Testis (tissue), 2 donors: ENCODE measurements at regions not wholly inside any gene's neighbourhood (a gene's known extent, or its start where the extent isn't known, plus 50 kb on each side); places are given as distances from the start of the nearest gene placed in this dataset.
"Not testable (repeated sequence)": the region's sequence is repeated elsewhere in the genome, so short reads cannot be mapped to it uniquely, and the experiment has no call there.

ENCODE experiments used
- DNase-seq: peaks from one replicate; pipeline ENCODE4 v3.0.0-alpha.2; 2019
- H3K27ac ChIP-seq, 2 donors: fragments of 200-600 bp; sonication (generic); one replicate each; pipeline ENCODE4 v1.5.1; 2019
- H3K27me3 ChIP-seq: fragments of 200-600 bp; sonication (generic); one replicate; pipeline ENCODE4 v1.5.1; 2019
- H3K36me3 ChIP-seq: fragments of 200-600 bp; sonication (generic); one replicate; pipeline ENCODE4 v1.5.1; 2017; ENCODE audit warnings: low read depth; ENCODE audit errors: missing control alignments
- H3K4me1 ChIP-seq: fragments of 200-600 bp; sonication (generic); one replicate; pipeline ENCODE4 v1.5.1; 2019
- H3K4me3 ChIP-seq, 2 donors: fragments of 200-600 bp; sonication (generic); one replicate each; pipeline ENCODE4 v1.5.1; 2017 to 2019
- H3K9me3 ChIP-seq: fragments of 200-600 bp; sonication (generic); one replicate; pipeline ENCODE4 v1.5.1; 2017
- POLR2A ChIP-seq: fragments of 450-650 bp; IDR thresholded peaks from one replicate; pipeline ENCODE4 v1.6.1; 2017; ENCODE audit warnings: antibody characterized with exemption, mild to moderate bottlenecking, moderate library complexity
- WGBS, 2 donors: methylation state at CpG; one replicate each; pipeline ENCODE4 v1.1.5; 2018; 5-methylcytosine and 5-hydroxymethylcytosine counted together
- intact Hi-C: fragments of 100-400 bp; cut with DNase I; formaldehyde crosslinking; loops from one replicate; pipeline ENCODE4 v1.15.1; 2023; ENCODE audit warnings: low total_unique reads
- TF ChIP-seq, protein P1 (sequence below), 3 experiments: fragments of 450-650 bp in 2 of 3; fragments of 200-600 bp in 1 of 3; sonication (generic) in 1 of 3; IDR thresholded peaks; one replicate each; pipeline ENCODE4 v1.5.1; 2016 to 2019; ENCODE audit warnings: antibody characterized with exemption in 3 of 3, mild to moderate bottlenecking in 2 of 3, moderate library complexity in 1 of 3

DNA sequence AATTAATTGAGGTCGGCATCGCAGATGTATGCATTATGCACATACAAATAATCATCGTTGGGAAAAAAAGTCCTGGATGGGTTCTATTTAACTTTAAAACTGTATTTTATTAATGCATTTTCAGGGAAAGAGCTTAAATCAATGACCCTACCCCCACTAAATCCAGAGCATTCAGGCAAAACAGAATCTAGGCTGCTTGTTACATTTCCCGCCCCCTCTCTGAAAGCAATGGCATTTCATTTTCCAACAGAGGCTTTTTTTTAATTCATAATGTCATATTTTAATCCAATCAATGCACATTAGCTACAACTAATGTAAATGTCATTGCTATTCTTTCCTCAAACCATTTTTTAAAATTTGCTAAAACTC, 117.4 kb upstream of the GRIA1 start:
- no peak for TF ChIP-seq POLR2A
- TF ChIP-seq, protein P1, sequence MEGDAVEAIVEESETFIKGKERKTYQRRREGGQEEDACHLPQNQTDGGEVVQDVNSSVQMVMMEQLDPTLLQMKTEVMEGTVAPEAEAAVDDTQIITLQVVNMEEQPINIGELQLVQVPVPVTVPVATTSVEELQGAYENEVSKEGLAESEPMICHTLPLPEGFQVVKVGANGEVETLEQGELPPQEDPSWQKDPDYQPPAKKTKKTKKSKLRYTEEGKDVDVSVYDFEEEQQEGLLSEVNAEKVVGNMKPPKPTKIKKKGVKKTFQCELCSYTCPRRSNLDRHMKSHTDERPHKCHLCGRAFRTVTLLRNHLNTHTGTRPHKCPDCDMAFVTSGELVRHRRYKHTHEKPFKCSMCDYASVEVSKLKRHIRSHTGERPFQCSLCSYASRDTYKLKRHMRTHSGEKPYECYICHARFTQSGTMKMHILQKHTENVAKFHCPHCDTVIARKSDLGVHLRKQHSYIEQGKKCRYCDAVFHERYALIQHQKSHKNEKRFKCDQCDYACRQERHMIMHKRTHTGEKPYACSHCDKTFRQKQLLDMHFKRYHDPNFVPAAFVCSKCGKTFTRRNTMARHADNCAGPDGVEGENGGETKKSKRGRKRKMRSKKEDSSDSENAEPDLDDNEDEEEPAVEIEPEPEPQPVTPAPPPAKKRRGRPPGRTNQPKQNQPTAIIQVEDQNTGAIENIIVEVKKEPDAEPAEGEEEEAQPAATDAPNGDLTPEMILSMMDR (IDR thresholded peaks at IDR 0.05): no peak
- DNase-seq: no peak

DNA sequence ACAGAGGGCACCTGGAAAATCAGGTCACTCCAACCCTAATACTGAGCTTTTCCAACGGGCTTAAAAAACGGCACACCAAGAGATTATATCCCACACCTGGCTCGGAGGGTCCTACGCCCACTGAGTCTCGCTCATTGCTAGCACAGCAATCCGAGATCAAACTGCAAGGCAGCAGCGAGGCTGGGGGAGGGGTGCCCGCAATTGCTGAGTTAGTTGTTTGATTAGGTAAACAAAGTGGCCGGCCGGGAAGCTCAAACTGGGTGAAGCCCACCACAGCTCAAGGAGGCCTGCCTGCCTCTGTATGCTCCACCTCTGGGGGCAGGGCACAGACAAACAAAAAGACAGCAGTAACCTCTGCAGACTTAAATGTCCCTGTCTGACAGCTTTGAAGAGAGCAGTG, 108.8 kb upstream of the GRIA1 start:
- not testable (repeated sequence) for DNase-seq

More for the DNA sequence above, 117.4 kb upstream of the GRIA1 start:
- H3K4me1 ChIP-seq: no peaks in the 10 kb centered on the region
- no peaks in the 10 kb centered on the region for H3K9me3 ChIP-seq
- H3K4me3 ChIP-seq: no peak overlapping the region
- no peaks in the 10 kb centered on the region for H3K36me3 ChIP-seq
- intact Hi-C loops: no loop called here
- no peaks in the 10 kb centered on the region for H3K27me3 ChIP-seq
- H3K27ac ChIP-seq: no peak overlapping the region
- 78 to 81% methylated on average over 4 of the region's 4 CpGs for whole genome bisulfite sequencing, 2 donors

DNA sequence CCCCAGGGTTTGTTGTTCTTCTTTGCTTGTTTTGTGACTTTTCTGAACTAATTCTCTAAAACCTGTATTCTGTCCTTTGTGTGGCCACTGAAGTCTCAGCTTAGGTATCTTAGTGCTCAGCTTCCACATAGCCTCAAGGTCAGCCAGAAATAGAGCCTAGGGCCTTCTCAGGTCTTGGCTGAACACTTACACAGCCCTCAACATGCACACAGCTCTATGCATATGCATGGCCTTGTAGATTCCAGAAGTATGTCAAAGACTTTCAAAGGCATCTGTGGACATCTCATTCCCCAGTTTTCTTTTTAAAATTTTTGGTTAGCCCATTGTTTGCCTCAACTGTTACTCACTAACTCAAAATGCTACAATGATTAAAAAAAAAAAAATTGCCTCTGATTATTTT, 99.9 kb upstream of the GRIA1 start:
- TF ChIP-seq, protein P1 (IDR thresholded peaks at IDR 0.05): no peak
- TF ChIP-seq POLR2A: no peak
- H3K27me3 ChIP-seq: no peaks in the 10 kb centered on the region
- intact Hi-C loops: no loop called here
- H3K9me3 ChIP-seq: no peaks in the 10 kb centered on the region
- no peak for DNase-seq
- H3K4me1 ChIP-seq: no peaks in the 10 kb centered on the region
- H3K4me3 ChIP-seq: no peak overlapping the region
- H3K36me3 ChIP-seq: no peaks in the 10 kb centered on the region
- no peak overlapping the region for H3K27ac ChIP-seq

More for the DNA sequence above, 108.8 kb upstream of the GRIA1 start:
- intact Hi-C loops, H3K36me3 ChIP-seq, H3K4me1 ChIP-seq, H3K27me3 ChIP-seq, H3K4me3 ChIP-seq, H3K27ac ChIP-seq, H3K9me3 ChIP-seq: not testable (repeated sequence)
- WGBS, 2 donors: 91% methylated on average over 10 of the region's 10 CpGs

DNA sequence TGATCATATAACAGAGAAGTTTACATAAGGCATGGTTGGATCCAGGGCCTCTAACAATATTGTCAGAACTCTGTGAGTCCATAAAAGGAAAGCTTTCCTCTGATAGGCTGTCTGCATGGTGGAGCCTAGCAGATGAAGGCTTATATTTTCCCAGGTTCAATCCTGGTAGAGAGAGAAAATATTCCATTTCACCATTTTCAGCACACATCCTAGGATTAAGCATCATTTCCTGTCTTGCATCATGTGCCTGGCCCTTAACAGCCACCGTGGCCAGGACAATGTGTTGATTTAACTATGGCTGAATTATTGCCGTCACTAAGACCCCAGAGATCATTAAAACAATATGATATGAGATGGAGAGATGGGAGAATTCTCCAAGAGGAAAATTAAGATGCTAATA, 90.9 kb upstream of the GRIA1 start:
- TF ChIP-seq, protein P1 (IDR thresholded peaks at IDR 0.05): no peak
- TF ChIP-seq POLR2A: no peak
- intact Hi-C loops: no loop called here
- Histone ChIP-seq H3K9me3 (no peaks in the 10 kb centered on the region), H3K27ac (no peak overlapping the region), H3K4me3 (no peak overlapping the region), H3K27me3 (no peaks in the 10 kb centered on the region), H3K36me3 (no peaks in the 10 kb centered on the region), H3K4me1 (no peaks in the 10 kb centered on the region)
- 75 to 81% methylated on average over 2 of the region's 2 CpGs for WGBS, 2 donors
- no peak for DNase-seq

DNA sequence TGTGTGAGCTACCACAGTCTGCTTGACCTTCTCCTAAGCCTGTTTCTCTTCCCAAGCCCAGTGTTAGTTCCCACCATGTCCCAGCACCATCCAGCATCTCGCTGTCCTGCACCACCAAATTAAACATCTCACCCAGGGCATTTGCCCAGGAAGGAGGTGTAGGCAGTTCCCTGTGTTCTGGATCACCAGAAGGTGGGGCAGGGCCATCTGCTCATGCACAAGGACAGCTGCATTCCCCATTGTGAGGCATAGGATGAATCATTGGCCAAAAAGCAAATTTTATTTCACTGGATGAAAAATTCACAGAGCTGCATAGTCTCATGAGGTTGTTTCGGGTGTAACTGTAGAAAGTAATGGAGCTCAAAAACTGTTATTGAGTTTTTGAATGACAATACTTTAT, 89.5 kb upstream of the GRIA1 start:
- H3K27me3 ChIP-seq: no peaks in the 10 kb centered on the region
- no peak overlapping the region for H3K27ac ChIP-seq
- no peak for DNase-seq
- no peaks in the 10 kb centered on the region for H3K36me3 ChIP-seq
- no peak overlapping the region for H3K4me3 ChIP-seq
- intact Hi-C loops: no loop called here
- TF ChIP-seq, protein P1 (IDR thresholded peaks at IDR 0.05): no peak
- TF ChIP-seq POLR2A: no peak
- no peaks in the 10 kb centered on the region for H3K4me1 ChIP-seq
- no peaks in the 10 kb centered on the region for H3K9me3 ChIP-seq
- 91 to 94% methylated on average over 2 of the region's 2 CpGs for WGBS, 2 donors
